ENCODE measurements at regions not wholly inside any gene's neighbourhood (a gene's known extent, or its start where the extent isn't known, plus 50 kb on each side); places are given as distances from the start of the nearest gene placed in this dataset.

DNA sequence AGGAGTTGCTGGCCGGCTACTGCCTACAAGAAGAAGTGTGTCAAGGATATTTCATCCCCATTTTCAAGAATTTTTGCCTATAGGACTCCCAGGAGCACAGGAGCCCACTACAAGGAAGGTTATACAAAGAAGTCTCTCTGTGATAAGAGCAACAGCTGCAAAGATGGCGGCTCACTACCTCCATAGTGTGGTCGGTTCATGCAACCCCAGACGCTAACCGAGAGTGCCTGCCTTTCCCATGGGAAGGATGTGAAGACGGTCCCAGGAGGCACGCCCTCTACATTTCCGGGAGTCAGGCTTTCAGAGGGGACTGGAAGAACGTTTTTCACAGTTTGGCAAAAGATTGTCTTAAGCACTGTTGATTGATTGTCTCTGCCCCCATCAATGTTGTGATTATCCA lies 816.3 kb downstream of the QKI start:
- WGBS (ENCODE audit: insufficient coverage): no CpG with 5 or more reads among the region's 9 CpGs
- ATAC-seq (replicated peaks in 1 of 4) (no peak), DNase-seq (no peak)
- H3K4me1 ChIP-seq (ENCODE audit: control insufficient read depth in 1 of 2, extremely low read depth in 1 of 2, insufficient read depth in 2 of 2, low read length in 2 of 2): no peaks in the 10 kb centered on the region
- no peak overlapping the region for H3K27ac ChIP-seq (ENCODE audit: low read length)
- Mint-ChIP-seq H3K36me3 (no peaks in the 10 kb centered on the region), H3K27ac (no peak overlapping the region), H3K4me3 (no peak overlapping the region), H3K27me3 (no peaks in the 10 kb centered on the region), H3K4me1 (no peaks in the 10 kb centered on the region), H3K9me3 (peaks cover 0 to 13% (median 7%) of the 10 kb centered on the region in 3 donors)
- no peaks in the 10 kb centered on the region for H3K9me3 ChIP-seq
- H3K4me3 ChIP-seq (ENCODE audit: control insufficient read depth in 1 of 2, extremely low read depth in 1 of 2, low read length in 1 of 2): no peak overlapping the region
- ChIA-PET CTCF (no interaction called here), POLR2A (no interaction called here)
- H3K36me3 ChIP-seq (ENCODE audit: control insufficient read depth in 2 of 2, extremely low read depth in 1 of 2, insufficient read depth in 1 of 2, low read length in 1 of 2): no peaks in the 10 kb centered on the region
- no peaks in the 10 kb centered on the region for H3K27me3 ChIP-seq (replicated peaks in 1 of 2; ENCODE audit: control insufficient read depth in 2 of 2, extremely low read depth in 1 of 2, insufficient read depth in 2 of 2, low read length in 1 of 2)

DNA sequence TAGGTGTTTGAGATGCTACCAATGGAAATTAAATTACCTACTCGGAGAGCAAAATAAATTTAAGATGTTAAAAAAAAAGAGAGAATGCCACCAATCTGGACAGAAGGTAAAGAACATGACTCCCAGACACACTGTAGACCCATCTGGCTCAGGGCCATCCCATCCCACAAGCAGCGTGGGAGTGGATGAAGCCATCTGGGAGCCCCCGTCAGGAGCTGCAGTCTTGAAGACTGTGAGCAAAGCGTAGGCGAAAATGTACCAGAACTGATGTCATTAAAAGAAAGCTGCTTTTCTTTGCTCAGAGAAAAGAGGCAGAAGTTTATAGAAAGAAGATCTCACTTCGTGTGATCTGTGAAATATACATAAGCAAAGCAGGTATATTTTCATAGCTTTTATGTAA lies 815.7 kb downstream of the QKI start:
- H3K4me1 ChIP-seq (ENCODE audit: control insufficient read depth in 1 of 2, extremely low read depth in 1 of 2, insufficient read depth in 2 of 2, low read length in 2 of 2): no peaks in the 10 kb centered on the region
- no peak for ATAC-seq (replicated peaks in 1 of 4)
- H3K4me3 Mint-ChIP-seq: no peak overlapping the region
- no peak overlapping the region for H3K27ac Mint-ChIP-seq
- H3K9me3 Mint-ChIP-seq: peaks cover 0 to 13% (median 7%) of the 10 kb centered on the region in 3 donors
- WGBS (ENCODE audit: insufficient coverage): 95% methylated on average over 4 of the region's 6 CpGs
- H3K27me3 ChIP-seq (replicated peaks in 1 of 2; ENCODE audit: control insufficient read depth in 2 of 2, extremely low read depth in 1 of 2, insufficient read depth in 2 of 2, low read length in 1 of 2): no peaks in the 10 kb centered on the region
- ChIA-PET POLR2A (no interaction called here), CTCF (no interaction called here)
- no peak for DNase-seq
- H3K36me3 ChIP-seq (ENCODE audit: control insufficient read depth in 2 of 2, extremely low read depth in 1 of 2, insufficient read depth in 1 of 2, low read length in 1 of 2): no peaks in the 10 kb centered on the region
- H3K36me3 Mint-ChIP-seq: no peaks in the 10 kb centered on the region
- H3K9me3 ChIP-seq: no peaks in the 10 kb centered on the region
- H3K4me3 ChIP-seq (ENCODE audit: control insufficient read depth in 1 of 2, extremely low read depth in 1 of 2, low read length in 1 of 2): no peak overlapping the region
- H3K27ac ChIP-seq (ENCODE audit: low read length): no peak overlapping the region
- no peaks in the 10 kb centered on the region for H3K27me3 Mint-ChIP-seq
- H3K4me1 Mint-ChIP-seq: no peaks in the 10 kb centered on the region

DNA sequence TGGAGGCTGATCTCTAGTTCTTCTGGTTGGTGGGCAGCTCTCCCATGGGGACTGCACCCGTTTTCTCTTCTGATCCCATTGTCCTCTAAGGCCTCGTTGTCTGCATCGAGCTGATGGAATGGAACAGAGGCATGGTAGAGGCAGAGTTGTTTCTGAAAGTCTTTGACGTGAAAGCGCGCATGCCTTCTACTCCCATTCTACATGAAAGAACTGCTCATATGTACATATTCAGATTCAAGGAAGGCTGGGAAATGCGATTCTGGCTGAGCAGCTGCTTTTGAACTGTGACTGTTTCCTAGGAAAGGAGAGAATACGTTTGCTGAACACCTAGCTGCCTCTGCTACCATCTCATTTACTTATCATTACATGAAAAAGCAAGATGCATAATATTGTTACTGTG lies 815.2 kb downstream of the QKI start:
- ATAC-seq (replicated peaks in 1 of 4) (no peak), DNase-seq (no peak)
- ChIA-PET POLR2A (no interaction called here), CTCF (no interaction called here)
- Mint-ChIP-seq H3K9me3 (peaks cover 0 to 13% (median 7%) of the 10 kb centered on the region in 3 donors), H3K4me3 (no peak overlapping the region), H3K4me1 (no peaks in the 10 kb centered on the region), H3K27me3 (no peaks in the 10 kb centered on the region), H3K36me3 (no peaks in the 10 kb centered on the region), H3K27ac (no peak overlapping the region)
- no peaks in the 10 kb centered on the region for H3K36me3 ChIP-seq (ENCODE audit: control insufficient read depth in 2 of 2, extremely low read depth in 1 of 2, insufficient read depth in 1 of 2, low read length in 1 of 2)
- no peaks in the 10 kb centered on the region for H3K9me3 ChIP-seq
- no peaks in the 10 kb centered on the region for H3K4me1 ChIP-seq (ENCODE audit: control insufficient read depth in 1 of 2, extremely low read depth in 1 of 2, insufficient read depth in 2 of 2, low read length in 2 of 2)
- WGBS (ENCODE audit: insufficient coverage): no CpG with 5 or more reads among the region's 8 CpGs
- H3K27ac ChIP-seq (ENCODE audit: low read length): no peak overlapping the region
- H3K4me3 ChIP-seq (ENCODE audit: control insufficient read depth in 1 of 2, extremely low read depth in 1 of 2, low read length in 1 of 2): no peak overlapping the region
- no peaks in the 10 kb centered on the region for H3K27me3 ChIP-seq (replicated peaks in 1 of 2; ENCODE audit: control insufficient read depth in 2 of 2, extremely low read depth in 1 of 2, insufficient read depth in 2 of 2, low read length in 1 of 2)

DNA sequence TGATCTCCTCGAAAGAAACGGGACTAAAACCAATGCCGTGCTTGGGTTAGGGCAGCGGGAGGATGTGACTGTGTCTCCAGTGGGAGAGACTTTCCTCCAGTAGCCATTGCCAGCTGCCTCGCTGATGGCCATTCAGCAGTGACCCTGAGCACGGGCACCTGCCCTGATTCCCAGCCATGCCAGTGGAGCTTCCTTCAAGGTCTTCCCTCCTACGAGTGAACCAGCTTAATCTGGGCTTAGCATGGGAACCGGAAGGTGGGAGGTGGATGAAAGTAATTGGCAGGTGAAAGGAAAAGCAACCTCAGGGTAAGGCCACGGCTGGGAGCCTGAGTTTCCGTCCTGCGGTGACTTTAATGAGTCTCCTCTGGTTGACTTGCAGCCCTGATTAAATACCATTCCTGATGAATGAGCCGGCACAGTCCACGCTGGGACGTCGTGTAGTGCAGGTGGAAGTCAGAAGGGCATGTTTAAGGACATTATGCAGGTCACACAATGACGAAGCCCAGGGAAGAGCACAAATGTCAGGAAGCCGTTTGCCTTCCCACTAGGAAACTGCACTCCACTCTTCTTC lies 813.5 kb downstream of the QKI start:
- Histone ChIP-seq H3K4me1 (ENCODE audit: control insufficient read depth in 1 of 2, extremely low read depth in 1 of 2, insufficient read depth in 2 of 2, low read length in 2 of 2) (no peaks in the 10 kb centered on the region), H3K36me3 (ENCODE audit: control insufficient read depth in 2 of 2, extremely low read depth in 1 of 2, insufficient read depth in 1 of 2, low read length in 1 of 2) (no peaks in the 10 kb centered on the region), H3K27me3 (replicated peaks in 1 of 2; ENCODE audit: control insufficient read depth in 2 of 2, extremely low read depth in 1 of 2, insufficient read depth in 2 of 2, low read length in 1 of 2) (no peaks in the 10 kb centered on the region), H3K4me3 (ENCODE audit: control insufficient read depth in 1 of 2, extremely low read depth in 1 of 2, low read length in 1 of 2) (no peak overlapping the region), H3K27ac (ENCODE audit: low read length) (no peak overlapping the region), H3K9me3 (no peaks in the 10 kb centered on the region)
- ChIA-PET CTCF (no interaction called here), POLR2A (no interaction called here)
- Mint-ChIP-seq H3K4me1 (no peaks in the 10 kb centered on the region), H3K9me3 (peaks cover 0 to 9% (median 3%) of the 10 kb centered on the region in 3 donors), H3K27me3 (no peaks in the 10 kb centered on the region), H3K27ac (no peak overlapping the region), H3K36me3 (no peaks in the 10 kb centered on the region), H3K4me3 (no peak overlapping the region)
- DNase-seq (no peak), ATAC-seq (replicated peaks in 1 of 4) (no peak)
- WGBS (ENCODE audit: insufficient coverage): 84% methylated on average over 16 of the region's 17 CpGs

DNA sequence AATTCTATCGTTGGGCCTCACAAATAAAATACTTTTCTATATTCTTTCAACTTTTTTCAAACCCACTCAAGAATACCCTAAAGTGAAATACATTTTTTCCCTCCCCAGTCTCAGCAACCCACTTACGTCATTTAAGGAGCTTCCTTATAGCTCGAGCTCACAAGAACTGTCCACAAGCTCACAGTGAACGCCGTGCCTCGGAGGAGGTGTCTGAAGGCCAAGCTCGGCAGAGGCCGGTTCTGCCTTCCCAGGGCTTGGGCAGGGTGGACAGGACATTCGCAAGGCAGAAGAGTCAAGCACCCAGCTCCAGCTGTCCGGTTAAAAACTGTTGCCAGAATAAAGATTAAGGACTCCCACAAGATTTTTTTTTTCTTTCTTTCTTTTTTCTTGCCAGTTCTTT lies 802.3 kb downstream of the QKI start:
- 97% methylated on average over 7 of the region's 10 CpGs for WGBS (ENCODE audit: insufficient coverage)
- CTCF ChIA-PET: no interaction called here
- H3K36me3 Mint-ChIP-seq: no peaks in the 10 kb centered on the region

DNA sequence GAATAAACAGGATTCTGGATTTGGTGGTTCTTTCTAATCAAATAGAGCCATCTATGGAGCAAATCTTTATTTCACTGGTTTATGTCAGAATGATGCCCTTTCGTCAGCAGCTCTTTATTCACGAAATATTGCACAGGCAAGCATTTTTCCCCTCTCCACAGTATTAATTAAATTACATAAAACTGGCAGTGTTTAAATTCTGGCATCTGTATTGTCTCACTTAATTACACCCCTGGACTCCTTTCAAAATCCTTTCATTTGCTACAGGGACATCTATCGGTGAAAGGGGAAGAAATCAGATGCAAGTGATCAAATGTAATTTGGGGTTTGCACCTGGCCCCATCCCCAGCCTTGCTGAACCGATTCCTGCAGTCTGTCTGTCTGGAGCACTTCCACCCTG lies 801.9 kb downstream of the QKI start:
- ChIA-PET POLR2A (no interaction called here), CTCF (no interaction called here)
- no peak overlapping the region for H3K4me3 ChIP-seq (ENCODE audit: control insufficient read depth in 1 of 2, extremely low read depth in 1 of 2, low read length in 1 of 2)
- no peaks in the 10 kb centered on the region for H3K36me3 Mint-ChIP-seq
- 88% methylated on average over 1 of the region's 4 CpGs for WGBS (ENCODE audit: insufficient coverage)
- H3K27ac ChIP-seq (ENCODE audit: low read length): no peak overlapping the region
- no peaks in the 10 kb centered on the region for H3K4me1 ChIP-seq (ENCODE audit: control insufficient read depth in 1 of 2, extremely low read depth in 1 of 2, insufficient read depth in 2 of 2, low read length in 2 of 2)
- no peak overlapping the region for H3K4me3 Mint-ChIP-seq
- no peak for ATAC-seq (replicated peaks in 1 of 4)
- DNase-seq: no peak
- H3K27ac Mint-ChIP-seq: no peak overlapping the region
- H3K27me3 Mint-ChIP-seq: no peaks in the 10 kb centered on the region
- peaks cover 0 to 11% (median 0%) of the 10 kb centered on the region in 3 donors for H3K9me3 Mint-ChIP-seq
- H3K9me3 ChIP-seq: no peaks in the 10 kb centered on the region
- no peaks in the 10 kb centered on the region for H3K36me3 ChIP-seq (ENCODE audit: control insufficient read depth in 2 of 2, extremely low read depth in 1 of 2, insufficient read depth in 1 of 2, low read length in 1 of 2)
- H3K4me1 Mint-ChIP-seq: no peaks in the 10 kb centered on the region
- H3K27me3 ChIP-seq (replicated peaks in 1 of 2; ENCODE audit: control insufficient read depth in 2 of 2, extremely low read depth in 1 of 2, insufficient read depth in 2 of 2, low read length in 1 of 2): no peaks in the 10 kb centered on the region

More for the DNA sequence above, 802.3 kb downstream of the QKI start:
- Histone ChIP-seq H3K9me3 (no peaks in the 10 kb centered on the region), H3K27me3 (replicated peaks in 1 of 2; ENCODE audit: control insufficient read depth in 2 of 2, extremely low read depth in 1 of 2, insufficient read depth in 2 of 2, low read length in 1 of 2) (no peaks in the 10 kb centered on the region), H3K4me3 (ENCODE audit: control insufficient read depth in 1 of 2, extremely low read depth in 1 of 2, low read length in 1 of 2) (no peak overlapping the region), H3K27ac (ENCODE audit: low read length) (no peak overlapping the region), H3K4me1 (ENCODE audit: control insufficient read depth in 1 of 2, extremely low read depth in 1 of 2, insufficient read depth in 2 of 2, low read length in 2 of 2) (no peaks in the 10 kb centered on the region), H3K36me3 (ENCODE audit: control insufficient read depth in 2 of 2, extremely low read depth in 1 of 2, insufficient read depth in 1 of 2, low read length in 1 of 2) (no peaks in the 10 kb centered on the region)
- no peak overlapping the region for H3K4me3 Mint-ChIP-seq
- no peaks in the 10 kb centered on the region for H3K4me1 Mint-ChIP-seq
- DNase-seq (no peak), ATAC-seq (replicated peaks in 1 of 4) (no peak)
- POLR2A ChIA-PET: interaction anchor here in 1 of 2 donors (0.6 kb wide), 1 partner anchor 181 kb away, joined by 3 read pairs; no protein-coding TSS in a partner anchor
- peaks cover 0 to 9% (median 0%) of the 10 kb centered on the region in 3 donors for H3K9me3 Mint-ChIP-seq
- no peaks in the 10 kb centered on the region for H3K27me3 Mint-ChIP-seq
- H3K27ac Mint-ChIP-seq: no peak overlapping the region

DNA sequence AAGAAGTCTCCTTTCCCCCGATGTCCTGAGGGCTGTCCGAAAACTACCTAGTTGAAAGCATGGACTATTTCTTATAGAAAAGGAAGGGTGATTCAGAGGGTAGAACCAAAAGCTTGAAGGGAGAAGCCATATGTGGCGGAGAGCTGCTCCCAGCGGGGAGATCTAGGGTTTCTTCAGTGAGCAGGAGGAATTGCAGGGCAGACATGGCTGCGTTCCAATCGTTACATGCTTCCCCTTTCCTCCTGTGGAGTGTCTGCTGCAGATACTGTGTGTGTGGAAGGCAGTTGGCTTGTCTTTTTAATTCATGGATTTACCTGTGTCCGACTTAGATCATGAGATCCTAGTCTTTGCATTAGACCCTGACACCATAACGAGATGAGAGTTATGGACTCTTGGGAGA lies 799.5 kb downstream of the QKI start:
- no peak for DNase-seq

More for the DNA sequence above, 799.5 kb downstream of the QKI start:
- ATAC-seq (replicated peaks in 1 of 4): no peak
- Histone ChIP-seq H3K27me3 (replicated peaks in 1 of 2; ENCODE audit: control insufficient read depth in 2 of 2, extremely low read depth in 1 of 2, insufficient read depth in 2 of 2, low read length in 1 of 2) (no peaks in the 10 kb centered on the region), H3K4me3 (ENCODE audit: control insufficient read depth in 1 of 2, extremely low read depth in 1 of 2, low read length in 1 of 2) (no peak overlapping the region), H3K9me3 (no peaks in the 10 kb centered on the region), H3K36me3 (ENCODE audit: control insufficient read depth in 2 of 2, extremely low read depth in 1 of 2, insufficient read depth in 1 of 2, low read length in 1 of 2) (no peaks in the 10 kb centered on the region), H3K4me1 (ENCODE audit: control insufficient read depth in 1 of 2, extremely low read depth in 1 of 2, insufficient read depth in 2 of 2, low read length in 2 of 2) (no peaks in the 10 kb centered on the region), H3K27ac (ENCODE audit: low read length) (no peak overlapping the region)
- Mint-ChIP-seq H3K4me3 (no peak overlapping the region), H3K27ac (no peak overlapping the region), H3K4me1 (no peaks in the 10 kb centered on the region), H3K27me3 (no peaks in the 10 kb centered on the region), H3K9me3 (peaks cover 0 to 18% (median 0%) of the 10 kb centered on the region in 3 donors), H3K36me3 (no peaks in the 10 kb centered on the region)
- ChIA-PET CTCF (no interaction called here), POLR2A (no interaction called here)
- WGBS (ENCODE audit: insufficient coverage): 94% methylated on average over 4 of the region's 8 CpGs

All from T-cell (primary cell).